Stimulated activated CD4-positive, alpha-beta T cell treated with anti-CD3 and anti-CD28 coated beads, Interleukin-2, amount 100 ng/mL, for 24 hours (primary cell): ENCODE measurements at regions not wholly inside any gene's neighbourhood (a gene's known extent, or its start where the extent isn't known, plus 50 kb on each side); places are given as distances from the start of the nearest gene placed in this dataset.

Experiments
- DNase-seq, 2 donors: peaks; one replicate each; pipeline ENCODE4 v3.0.0-alpha.2; 2020

DNA sequence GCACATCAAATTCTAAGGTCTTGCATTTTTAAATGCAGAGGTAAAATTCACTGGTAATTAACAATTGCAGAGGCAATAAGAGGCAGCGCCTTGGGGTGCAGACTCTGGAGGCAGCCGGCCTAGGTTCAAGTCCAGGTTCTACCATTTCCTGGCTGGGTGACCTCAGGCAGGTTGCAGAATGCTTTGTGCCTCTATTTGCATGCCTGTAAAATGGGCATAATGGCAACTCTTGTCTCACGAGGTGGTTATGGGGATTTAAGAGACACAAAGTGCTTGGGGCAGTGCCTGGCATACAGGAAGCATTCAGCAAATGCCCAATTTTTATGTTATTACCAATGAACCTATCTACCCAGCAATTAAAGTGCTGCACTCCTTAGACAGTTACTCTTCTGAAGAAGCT, 180.0 kb upstream of the LHX5 start:
- DNase-seq, result no peak

DNA sequence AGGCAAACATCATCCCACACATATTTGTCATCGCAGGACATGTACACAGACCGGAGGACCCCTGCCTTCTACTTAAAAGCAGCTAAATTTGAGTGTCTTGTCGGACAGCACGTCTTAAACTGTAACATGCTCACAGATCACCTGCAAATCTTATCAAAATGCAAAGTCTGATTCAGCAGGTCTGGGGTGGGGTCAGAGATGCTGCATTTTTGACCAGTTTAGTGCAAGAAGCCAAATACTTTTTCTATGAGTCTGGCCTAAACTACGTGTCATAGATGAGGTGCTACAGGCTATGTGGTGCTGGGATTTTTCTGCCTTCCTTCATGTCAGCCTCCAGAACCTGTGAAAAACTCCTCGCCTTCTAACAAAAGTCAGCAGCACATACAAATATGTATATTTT, 178.8 kb upstream of the LHX5 start:
- no peak for DNase-seq

- no peak for DNase-seq
These were observed 177.7 kb upstream of the LHX5 start for GRCh38 chr12:113649256-113649830.

GRCh38 chr12:113647048-113647447, 175.4 kb upstream of the LHX5 start:
- DNase-seq, result peak in 1 of 2 donors; percentile 17

- DNase-seq, result no peak
These were observed 173.9 kb upstream of the LHX5 start for GRCh38 chr12:113645603-113646002.

- no peak for DNase-seq
These were observed 173.5 kb upstream of the LHX5 start for GRCh38 chr12:113645183-113645582.

GRCh38 chr12:113643177-113643974, 171.7 kb upstream of the LHX5 start:
- DNase-seq, result no peak

DNA sequence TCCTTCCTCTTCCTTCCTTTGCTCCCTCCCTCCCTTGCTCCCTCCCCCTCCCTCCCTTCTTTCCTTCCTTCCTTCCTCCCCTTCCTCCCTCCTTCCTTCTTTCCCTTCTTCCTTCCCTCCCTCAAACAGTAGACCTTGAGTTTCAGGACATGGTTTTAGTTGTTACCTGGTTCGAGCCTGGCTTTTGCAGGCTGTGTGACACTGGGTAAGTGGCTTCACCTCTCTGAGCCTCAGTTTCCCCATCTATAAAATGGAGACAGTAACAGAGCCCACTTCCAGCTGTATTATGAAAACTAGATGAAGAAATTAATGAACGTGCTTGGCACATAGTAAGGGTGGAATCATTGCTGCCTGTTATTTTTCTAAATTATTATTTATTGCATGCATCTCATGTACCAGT, 171.0 kb upstream of the LHX5 start:
- DNase-seq, result no peak

GRCh38 chr12:113642216-113642615, 170.5 kb upstream of the LHX5 start:
- no peak for DNase-seq

DNA sequence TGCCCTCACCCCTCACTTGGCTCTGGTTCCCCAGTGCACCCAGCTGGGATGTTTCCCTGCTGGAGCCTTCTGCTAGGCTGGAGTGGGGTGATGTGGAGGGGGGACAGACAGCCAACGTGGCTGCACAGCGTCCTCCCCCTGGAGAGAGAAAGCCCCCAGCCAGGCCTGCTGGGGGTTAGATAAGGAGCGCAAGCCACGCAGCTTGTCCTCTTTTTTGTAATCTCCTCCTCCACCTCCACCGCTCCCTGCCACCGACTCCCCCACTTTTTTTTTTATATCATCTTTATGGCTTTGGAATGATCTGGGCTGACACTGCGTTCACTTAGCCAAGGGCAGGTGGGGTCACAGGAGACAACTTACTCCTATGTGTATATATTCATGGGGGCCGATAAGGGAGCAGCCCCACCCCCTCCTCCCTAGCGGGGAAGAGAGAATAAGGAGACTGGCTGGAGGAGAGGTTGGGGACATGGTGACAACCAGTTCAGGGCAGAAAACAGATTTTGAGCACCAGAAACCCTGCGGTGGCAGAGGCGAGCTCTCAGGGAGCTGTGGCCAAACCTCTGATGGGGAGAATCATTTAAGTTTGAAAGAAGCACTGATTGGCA, 169.9 kb upstream of the LHX5 start:
- DNase-seq, result no peak

GRCh38 chr12:113640837-113641236, 169.2 kb upstream of the LHX5 start:
- no peak for DNase-seq

- DNase-seq, result no peak
These were observed 167.8 kb upstream of the LHX5 start for GRCh38 chr12:113639474-113639873.

- no peak for DNase-seq
These were observed 166.7 kb upstream of the LHX5 start for GRCh38 chr12:113638460-113638775.

DNA sequence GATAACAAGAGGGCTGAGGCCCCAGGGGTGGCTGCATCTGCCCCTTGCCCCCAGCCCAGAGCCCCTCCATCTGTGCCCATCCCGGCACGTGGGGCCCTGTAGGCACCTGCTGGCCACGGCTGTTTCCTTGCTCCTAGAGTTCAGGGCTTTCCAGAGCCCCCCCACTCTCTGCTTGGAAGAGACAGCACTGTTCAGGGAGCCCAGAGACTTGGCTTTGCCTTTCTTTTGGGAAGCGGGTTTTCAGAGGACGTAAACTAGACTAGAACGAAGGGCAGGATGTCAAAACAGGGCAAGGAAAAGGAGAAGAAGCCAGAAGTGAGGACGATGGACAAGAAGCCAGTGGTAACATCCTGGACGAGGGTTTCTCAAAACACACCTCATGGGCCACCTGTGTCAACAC, 163.3 kb upstream of the LHX5 start:
- no peak for DNase-seq

GRCh38 chr12:113634474-113634873, 162.8 kb upstream of the LHX5 start:
- no peak for DNase-seq

DNA sequence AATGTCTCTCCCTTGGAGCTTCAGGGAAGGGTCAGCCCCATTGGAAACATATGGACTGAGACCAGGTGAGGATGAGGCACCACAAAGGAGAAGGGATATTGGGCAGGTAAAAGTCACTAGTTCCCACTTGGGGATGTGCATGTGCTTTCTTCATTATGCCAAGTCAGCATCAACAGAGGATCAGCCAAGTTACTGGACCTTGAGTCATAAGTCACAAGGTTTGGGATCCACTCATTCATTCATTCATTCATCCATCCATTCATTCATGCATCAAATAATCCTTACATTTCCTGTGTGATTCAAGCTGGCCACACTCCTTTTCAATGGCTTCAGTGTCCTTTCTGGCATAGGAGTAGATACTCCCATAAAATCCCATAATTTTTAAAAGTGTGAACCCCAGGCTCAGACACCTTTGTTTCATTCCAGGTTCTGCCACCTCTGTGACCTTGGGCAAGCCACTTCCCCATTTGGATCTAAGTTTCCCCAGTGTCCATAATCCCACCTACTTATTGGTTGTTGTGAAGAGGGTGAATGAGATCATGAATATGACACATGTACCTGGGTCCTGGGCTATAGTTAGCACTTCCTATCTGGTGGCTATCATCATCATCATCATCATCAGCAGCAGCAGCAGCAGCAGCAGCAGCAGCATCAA, 162.1 kb upstream of the LHX5 start:
- no peak for DNase-seq

DNA sequence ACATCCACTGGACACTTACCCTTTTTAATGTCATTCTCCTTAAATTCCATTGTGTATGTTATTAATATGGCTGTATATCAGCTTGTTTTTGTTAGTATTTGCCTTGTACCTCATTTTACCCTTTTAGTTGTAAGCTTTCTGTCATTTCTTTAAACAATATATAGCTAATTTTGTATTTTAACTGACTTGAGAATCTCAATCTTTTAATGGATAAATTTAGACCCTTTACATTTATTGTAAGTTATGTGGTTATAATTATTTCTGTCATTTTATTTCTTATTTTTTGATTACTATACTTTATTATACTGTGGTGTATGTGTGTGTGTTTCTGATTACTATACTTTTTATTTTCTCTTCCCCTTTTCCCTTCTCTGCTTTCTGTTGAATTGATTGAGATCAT, 159.0 kb upstream of the LHX5 start:
- no peak for DNase-seq

GRCh38 chr12:113625499-113625898, 153.8 kb upstream of the LHX5 start:
- DNase-seq, result no peak

- no peak for DNase-seq
These were observed 150.7 kb upstream of the LHX5 start for GRCh38 chr12:113622410-113622809.

DNA sequence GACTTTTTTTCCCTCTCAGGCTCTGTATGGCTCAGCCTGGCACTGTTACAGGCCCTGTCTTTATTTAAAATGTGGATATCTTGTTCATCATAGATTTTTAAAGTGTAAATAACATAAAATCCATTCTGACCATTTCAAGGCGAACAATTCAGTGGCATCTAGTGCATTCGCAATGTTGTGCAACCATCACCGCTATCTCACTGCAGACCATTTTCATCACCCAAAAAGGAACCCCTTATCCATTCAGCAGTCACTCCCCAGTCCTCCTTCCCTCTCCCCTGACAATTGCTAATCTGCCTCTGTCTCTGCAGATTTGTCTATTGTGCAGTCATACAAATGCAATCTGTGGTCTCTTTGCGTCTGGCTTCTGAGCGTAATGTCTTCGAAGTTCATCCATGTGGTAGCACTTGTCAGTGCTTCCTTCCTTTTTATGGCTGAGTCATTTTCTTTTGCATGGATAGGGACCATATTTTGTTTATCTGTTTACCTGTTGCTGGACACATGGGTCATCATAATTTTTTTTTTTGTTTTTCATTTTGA, 148.8 kb upstream of the LHX5 start:
- no peak for DNase-seq

DNA sequence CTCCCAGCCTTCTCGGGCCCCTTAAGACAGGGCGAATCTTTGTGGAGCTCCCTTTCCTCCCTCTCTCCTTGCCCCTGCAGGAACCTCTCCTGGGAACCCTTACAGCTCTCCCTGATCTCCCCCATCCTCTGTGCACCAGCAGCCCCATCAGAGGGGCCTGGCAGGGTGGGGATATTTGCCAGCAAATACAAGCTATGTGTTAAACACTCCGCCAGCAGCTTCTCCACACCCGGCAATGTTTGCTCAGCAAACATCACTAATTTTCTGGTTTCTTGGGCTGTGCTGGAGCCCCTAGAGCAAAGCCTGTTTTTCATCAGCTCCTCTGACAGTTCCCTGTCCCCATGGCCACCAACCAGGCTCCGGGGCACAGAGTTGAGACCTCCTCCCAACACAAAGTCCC, 147.5 kb upstream of the LHX5 start:
- DNase-seq, result no peak

DNA sequence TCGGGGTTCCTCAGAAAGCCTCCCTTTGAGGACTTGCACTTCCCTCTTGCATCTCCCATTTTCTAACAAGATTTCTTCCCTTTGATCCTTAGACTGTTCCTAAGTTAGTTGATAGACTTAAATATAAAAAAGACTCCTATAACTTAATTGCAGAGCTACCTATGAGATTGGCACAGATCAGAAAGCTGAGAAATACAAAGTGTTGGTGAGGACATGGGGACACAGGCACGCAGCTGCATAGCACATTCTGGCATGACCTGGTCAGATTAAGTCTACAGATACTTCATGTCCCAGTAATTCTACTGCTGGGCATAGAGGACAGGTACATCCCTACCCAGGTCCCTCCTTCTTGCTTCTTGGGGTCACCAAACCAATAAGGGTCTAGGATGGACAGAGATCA, 141.7 kb upstream of the LHX5 start:
- DNase-seq, result no peak

GRCh38 chr12:113612793-113613192, 141.1 kb upstream of the LHX5 start:
- DNase-seq, result no peak
